ENCODE measurements at regions not wholly inside any gene's neighbourhood (a gene's known extent, or its start where the extent isn't known, plus 50 kb on each side); places are given as distances from the start of the nearest gene placed in this dataset.

DNA sequence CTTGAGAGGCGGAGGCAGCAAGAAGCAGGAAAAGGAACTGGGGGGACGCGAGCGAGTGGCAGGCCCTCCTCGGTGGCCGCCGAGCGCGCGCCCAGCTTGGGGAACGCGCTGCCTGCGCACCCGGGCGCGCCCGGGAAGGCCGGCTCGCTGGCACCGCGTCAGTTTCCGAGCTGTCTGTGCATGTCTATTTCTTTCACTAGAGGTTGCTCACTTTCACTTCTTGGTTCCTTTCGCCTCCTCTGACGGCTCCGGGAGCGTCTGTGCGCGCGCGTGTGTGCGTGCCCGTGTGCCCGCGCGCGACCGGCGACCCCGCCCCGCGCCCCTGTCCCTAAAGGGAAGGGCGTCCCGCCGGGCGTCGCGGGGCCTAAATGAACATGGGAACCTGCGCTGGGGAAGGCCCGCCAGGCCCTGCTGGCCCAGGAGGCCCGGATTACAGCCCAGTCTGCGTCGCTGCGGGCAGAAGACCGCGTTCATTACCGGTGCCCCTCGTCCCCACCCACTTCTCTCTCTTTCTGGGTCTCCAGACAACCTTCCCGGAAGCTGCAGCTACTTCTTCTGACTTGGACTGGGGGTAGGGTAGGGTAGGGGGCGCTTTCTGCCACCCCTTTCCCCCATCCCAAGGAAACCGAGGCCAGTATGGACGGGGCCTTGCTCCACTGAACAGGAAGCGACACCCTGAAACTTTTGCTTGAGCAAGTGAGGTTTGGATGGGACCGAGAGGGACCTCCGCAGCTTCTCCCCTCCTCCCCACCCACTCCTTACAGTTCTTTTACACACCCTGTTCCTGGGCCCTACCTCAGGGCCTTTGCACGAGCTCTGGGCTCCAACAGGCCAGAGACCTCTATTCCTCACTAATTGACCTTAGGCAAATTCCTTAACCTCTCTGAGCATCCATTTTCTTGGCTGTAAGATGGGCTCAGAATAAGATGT lies 205.8 kb upstream of the IER5L start:
- DNase-seq (ENCODE audit: low read depth) = peak; percentile 78

DNA sequence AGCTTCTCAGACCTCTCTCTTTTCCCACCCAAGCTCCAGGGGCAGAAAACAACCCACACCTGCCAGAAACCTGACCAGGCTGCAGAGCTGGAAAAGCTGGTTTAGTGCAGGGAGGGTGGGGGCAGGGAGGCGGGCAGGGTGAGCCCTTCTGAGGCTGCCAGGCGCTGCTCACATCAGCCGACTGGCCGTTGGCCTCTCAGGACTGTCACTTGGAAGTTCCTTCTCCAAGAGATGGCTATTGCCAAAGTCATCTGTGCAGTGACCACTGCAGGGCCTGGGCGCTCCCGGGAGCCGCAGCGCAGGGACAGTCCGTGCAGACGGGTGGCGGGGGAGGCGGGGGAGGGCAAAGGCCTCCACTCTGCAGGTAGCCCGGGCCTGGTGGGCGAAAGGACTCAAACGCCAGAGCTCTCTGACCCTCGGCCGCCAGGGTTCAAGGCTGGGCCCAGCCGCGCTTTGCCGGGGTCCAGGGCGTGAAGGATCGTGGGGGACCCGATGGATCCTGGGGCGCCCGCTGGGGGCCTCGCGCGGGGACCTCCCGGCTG lies 205.0 kb upstream of the IER5L start:
- DNase-seq (ENCODE audit: low read depth) = no peak

DNA sequence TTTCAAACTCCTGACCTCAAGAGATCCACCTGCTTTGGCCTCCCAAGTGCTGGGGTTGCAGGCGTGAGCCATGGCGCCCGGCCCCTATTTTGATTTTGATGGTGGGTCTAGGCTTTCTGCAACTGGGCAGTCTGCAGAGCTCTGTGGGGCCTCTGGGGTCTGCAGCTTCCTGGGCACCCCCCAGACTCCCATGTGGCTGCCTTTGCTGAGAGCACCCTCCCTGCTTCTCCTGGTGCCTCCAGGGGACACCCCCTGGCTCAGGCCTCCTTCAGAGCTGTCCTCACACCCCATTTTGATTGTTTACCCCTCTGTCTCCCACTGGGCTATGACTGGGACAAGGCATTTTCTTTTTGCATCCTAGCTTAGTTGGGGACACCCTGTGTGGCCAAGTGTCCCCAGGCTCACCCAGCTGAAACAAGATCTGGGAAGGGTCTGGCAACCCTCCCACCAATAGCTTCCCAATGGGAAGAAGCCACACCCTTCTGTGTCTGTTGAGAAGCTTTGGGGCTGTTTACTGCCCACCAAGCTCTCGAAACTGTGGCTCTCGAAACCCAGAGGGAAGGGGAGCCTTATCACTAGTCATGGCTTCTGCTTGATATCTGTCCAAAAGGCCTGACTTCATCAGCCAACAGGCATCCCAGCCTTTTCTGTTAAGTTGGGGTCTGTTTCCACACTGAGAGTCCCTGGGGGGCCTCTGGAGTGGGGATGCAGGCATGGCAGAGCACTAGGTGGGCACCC lies 204.4 kb upstream of the IER5L start:
- no peak for DNase-seq (ENCODE audit: low read depth)

DNA sequence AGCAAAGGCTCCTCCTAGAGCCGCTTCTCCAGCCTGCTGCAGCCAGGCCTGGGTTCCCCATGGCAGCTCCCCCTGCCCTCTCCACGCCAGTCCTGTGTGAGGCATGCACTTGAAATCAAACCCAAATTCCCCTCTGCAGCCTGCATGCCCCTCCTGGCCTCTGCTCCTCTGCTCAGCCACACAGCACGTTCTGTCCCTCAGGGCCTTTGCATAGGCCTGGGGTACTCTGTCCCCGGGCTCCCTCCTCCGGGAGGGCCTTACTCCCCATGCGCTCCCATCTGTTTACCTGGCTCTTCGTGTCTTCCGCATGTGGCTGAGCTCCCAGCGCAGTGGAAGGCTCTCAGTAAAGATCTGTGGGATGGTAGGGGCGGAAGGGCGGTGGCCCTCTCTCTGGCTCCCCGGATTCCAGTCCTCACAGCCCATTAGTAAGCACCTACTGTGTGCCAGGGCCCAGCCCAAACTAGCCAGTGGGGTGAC lies 203.5 kb upstream of the IER5L start:
- DNase-seq (ENCODE audit: low read depth) = no peak

DNA sequence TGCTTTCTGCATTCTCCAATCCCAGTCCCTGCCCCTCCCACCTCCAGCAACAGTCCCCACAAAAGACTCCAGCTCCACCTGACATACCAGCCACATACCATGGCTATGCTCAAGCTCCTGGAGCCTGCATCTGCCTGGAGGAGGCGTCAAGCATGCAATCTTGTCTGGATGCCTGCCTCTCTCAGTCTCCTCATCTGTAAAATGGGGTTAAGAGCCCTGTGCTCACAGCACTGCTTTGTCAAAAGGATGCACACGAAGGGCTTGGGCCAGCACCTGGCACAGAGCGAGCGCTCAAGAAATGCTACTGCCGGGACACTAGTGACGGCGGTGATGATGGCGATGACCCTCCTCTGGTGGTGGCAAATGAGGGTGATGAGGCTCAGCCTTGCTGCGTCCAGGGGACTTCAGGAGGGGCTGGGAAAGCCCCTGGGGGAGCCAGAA lies 202.9 kb upstream of the IER5L start:
- no peak for DNase-seq (ENCODE audit: low read depth)

GRCh38 chr9:129379886-129380285 lies 201.8 kb upstream of the IER5L start:
- no peak for DNase-seq (ENCODE audit: low read depth)

- DNase-seq (ENCODE audit: low read depth) = no peak
These were observed 201.2 kb upstream of the IER5L start for GRCh38 chr9:129379181-129379836.

GRCh38 chr9:129377931-129378661 lies 200.0 kb upstream of the IER5L start:
- DNase-seq (ENCODE audit: low read depth) = no peak

GRCh38 chr9:129377181-129377580 lies 199.1 kb upstream of the IER5L start:
- no peak for DNase-seq (ENCODE audit: low read depth)

DNA sequence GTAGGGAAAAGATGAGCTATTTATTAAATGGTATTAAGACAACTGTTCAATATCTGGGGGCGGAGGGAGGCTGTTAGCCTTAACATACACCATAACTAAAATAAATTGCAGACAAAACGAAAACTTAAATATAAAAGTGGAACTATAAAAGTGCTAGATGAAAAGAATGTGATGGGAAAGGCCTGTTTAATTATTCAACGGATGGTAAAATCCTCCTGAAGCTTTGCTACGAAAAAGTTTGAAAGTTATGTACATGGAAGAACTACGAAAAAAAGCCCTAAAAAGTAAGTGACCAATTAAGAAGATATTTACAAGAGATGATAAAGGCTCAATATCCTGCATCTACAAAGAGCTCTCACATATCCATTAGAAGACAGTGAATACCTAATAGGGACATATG lies 197.8 kb upstream of the IER5L start:
- DNase-seq (ENCODE audit: low read depth) = no peak

DNA sequence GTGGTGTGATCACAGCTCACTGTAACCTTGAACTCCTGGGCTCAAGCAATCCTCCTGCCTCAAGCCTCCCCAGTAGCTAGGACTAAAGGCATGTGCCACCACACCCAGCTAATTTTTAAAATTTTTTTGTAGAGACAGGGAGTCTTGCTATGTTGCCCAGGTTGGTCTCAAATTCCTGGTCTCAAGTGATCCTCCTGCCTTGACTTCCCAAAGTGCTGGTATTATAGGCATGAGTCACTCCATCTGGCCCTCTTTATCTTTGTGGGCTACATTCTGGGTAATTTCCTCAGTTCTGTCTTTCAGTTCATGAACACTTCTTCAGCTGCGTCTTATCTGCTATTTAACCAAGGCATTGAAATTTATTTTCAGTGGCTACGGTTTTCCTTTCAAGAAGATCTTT lies 196.6 kb upstream of the IER5L start:
- DNase-seq (ENCODE audit: low read depth) = no peak

GRCh38 chr9:129374231-129374630 lies 196.2 kb upstream of the IER5L start:
- no peak for DNase-seq (ENCODE audit: low read depth)

GRCh38 chr9:129373361-129373760 lies 195.3 kb upstream of the IER5L start:
- no peak for DNase-seq (ENCODE audit: low read depth)

GRCh38 chr9:129370770-129371169 lies 192.7 kb upstream of the IER5L start:
- no peak for DNase-seq (ENCODE audit: low read depth)

GRCh38 chr9:129368444-129368978 lies 190.4 kb upstream of the IER5L start:
- no peak for DNase-seq (ENCODE audit: low read depth)

GRCh38 chr9:129367287-129367686 lies 189.2 kb upstream of the IER5L start:
- no peak for DNase-seq (ENCODE audit: low read depth)

DNA sequence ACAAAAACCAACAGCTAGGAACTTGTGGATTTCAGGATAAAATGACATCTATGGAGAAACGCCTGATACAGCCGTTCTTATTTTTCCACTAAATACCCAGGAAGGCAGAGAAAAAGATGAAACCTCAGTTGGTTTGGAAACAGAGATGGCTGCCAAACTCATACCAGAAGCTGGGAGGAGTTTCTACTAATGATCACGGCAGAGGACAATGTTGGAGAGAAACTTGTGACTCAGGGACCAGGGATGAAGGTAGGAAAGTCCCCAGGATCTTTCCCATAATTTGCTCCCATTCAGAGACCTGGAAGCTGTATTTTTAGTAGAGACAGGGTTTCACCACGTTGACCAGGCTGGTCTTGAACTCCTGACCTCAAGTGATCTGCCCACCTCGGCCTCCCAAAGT lies 187.1 kb upstream of the IER5L start:
- DNase-seq (ENCODE audit: low read depth) = no peak

DNA sequence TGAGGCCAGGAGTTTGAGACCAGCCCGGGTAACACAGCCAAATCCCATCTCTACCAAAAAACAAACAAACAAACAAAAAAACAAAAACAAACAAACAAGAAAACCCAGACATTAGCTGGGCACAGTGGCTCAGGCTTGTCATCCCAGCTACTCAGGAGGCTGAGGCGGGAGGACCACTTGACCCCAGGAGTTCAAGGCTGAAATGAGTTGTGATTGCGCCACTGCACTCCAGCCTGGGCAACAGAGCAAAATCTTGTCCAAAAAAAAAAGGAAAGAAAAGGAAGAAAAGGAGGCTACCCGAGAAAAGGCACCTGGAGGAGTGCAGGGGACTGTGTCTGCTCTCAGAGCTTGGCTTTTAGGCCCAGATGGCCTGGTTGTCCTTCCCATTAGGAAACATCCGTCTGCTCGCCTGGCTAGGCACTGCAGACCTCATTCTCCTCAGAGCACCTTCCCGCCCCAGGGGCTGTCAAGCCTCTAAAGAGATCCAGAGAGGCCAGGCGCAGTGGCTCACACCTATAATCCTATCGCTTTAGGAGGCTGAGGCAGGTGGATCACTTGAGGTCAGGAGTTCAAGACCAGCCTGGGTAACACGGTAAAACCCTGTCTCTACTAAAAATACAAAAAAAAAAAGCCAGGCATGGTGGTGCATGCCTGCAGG lies 185.3 kb upstream of the IER5L start:
- no peak for DNase-seq (ENCODE audit: low read depth)

DNA sequence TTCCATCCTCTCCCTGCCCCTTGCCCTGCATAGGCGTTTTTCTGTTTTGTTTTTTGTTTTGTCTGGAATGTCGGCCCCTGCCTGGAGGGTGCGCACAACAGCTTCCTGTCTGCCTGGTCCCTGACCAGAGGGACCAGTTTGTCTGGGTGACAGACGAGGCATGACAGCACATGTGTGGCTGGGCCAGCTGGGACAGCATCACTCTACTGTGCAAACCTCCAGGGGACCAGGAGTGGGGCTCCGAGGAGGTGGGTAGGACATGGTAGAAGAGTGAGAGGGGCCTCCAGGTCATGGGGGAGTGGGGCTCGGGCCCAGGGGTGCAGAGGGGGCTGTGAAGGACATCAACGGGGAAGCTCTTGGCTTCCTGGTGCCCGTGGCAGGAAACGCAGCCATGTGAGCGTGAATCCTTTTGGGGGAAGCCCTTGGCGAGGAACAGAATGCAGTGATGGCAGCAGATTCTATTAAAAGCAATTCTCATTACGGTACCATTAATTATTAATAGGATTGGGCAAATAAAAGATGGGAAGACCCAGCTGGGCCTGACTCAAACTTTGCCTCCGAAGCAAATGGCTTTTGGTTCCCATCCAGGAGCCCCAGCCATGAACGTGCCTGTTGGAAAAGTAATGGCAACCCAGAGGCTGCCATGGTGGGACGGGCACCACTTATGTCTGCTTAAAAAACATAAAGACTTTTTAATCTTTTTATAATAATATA lies 184.4 kb upstream of the IER5L start:
- DNase-seq (ENCODE audit: low read depth) = no peak

GRCh38 chr9:129361196-129361595 lies 183.1 kb upstream of the IER5L start:
- no peak for DNase-seq (ENCODE audit: low read depth)

Data from iris pigment epithelial cell (primary cell).